Activated naive CD4-positive, alpha-beta T cell treated with anti-CD3 and anti-CD28 coated beads, Interleukin-2, amount 10 ng/mL, durations not matched to agents 7 days and 5 days (primary cell): ENCODE measurements at regions not wholly inside any gene's neighbourhood (a gene's known extent, or its start where the extent isn't known, plus 50 kb on each side); places are given as distances from the start of the nearest gene placed in this dataset.

Experiments used
- CTCF ChIA-PET: fragments of 350-600 bp; sonication (Branson Sonifier 250); formaldehyde crosslinking; loops from one replicate; lab custom pipeline; 2021; ENCODE audit warnings: antibody characterized with exemption; lab: Charles Lee
- DNase-seq: peaks from one replicate; pipeline ENCODE4 v3.0.0-alpha.2; 2020
- H3K27ac Mint-ChIP-seq: one replicate; pipeline ENCODE4 v1.8.0; 2021; ENCODE audit warnings: mild to moderate bottlenecking, moderate library complexity, mixed read lengths
- H3K27me3 Mint-ChIP-seq: one replicate; pipeline ENCODE4 v1.8.0; 2021; ENCODE audit warnings: mild to moderate bottlenecking, mixed read lengths
- H3K36me3 Mint-ChIP-seq: one replicate; pipeline ENCODE4 v1.8.0; 2021; ENCODE audit warnings: mixed read lengths
- H3K4me1 Mint-ChIP-seq: one replicate; pipeline ENCODE4 v1.8.0; 2021; ENCODE audit warnings: mixed read lengths
- H3K4me3 Mint-ChIP-seq: one replicate; pipeline ENCODE4 v1.8.0; 2021; ENCODE audit warnings: mild to moderate bottlenecking, moderate library complexity, mixed read lengths
- H3K9me3 Mint-ChIP-seq: one replicate; pipeline ENCODE4 v1.8.0; 2021; ENCODE audit warnings: mixed read lengths

DNA sequence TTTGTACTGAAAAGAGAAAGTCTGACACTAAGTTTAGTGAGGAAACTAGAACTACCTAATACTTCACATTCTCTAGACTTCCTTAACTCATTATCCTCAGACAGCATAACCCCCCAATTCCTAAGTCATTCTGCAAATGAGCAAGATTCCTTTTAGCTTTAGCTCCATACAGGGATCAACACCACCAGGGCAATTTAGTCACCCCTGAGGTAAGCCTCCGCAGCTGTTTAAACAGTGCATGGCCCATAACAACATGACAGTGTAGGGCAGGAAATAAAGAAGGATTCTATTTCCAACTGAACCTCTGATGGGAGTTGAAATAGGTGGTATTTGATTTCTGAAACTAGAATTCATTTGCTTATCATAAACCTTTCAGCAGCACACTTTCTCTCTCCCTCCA lies 112.8 kb upstream of the DKK2 start:
- no peak for DNase-seq

GRCh38 chr4:107147873-107148272 lies 111.8 kb upstream of the DKK2 start:
- H3K9me3 Mint-ChIP-seq = no peaks in the 10 kb centered on the region
- H3K27ac Mint-ChIP-seq = no peak overlapping the region
- no peaks in the 10 kb centered on the region for H3K4me1 Mint-ChIP-seq
- H3K36me3 Mint-ChIP-seq = no peaks in the 10 kb centered on the region
- no peak for DNase-seq
- CTCF ChIA-PET = interaction anchor here (0.6 kb wide), 1 partner anchor 335 kb away, joined by 3 read pairs; no protein-coding TSS in a partner anchor
- no peak overlapping the region for H3K4me3 Mint-ChIP-seq
- H3K27me3 Mint-ChIP-seq = no peaks in the 10 kb centered on the region

More for the DNA sequence above, 112.8 kb upstream of the DKK2 start:
- Mint-ChIP-seq H3K4me1 (no peaks in the 10 kb centered on the region), H3K27me3 (no peaks in the 10 kb centered on the region), H3K9me3 (no peaks in the 10 kb centered on the region), H3K27ac (no peak overlapping the region), H3K4me3 (no peak overlapping the region), H3K36me3 (no peaks in the 10 kb centered on the region)
- CTCF ChIA-PET = no interaction called here

DNA sequence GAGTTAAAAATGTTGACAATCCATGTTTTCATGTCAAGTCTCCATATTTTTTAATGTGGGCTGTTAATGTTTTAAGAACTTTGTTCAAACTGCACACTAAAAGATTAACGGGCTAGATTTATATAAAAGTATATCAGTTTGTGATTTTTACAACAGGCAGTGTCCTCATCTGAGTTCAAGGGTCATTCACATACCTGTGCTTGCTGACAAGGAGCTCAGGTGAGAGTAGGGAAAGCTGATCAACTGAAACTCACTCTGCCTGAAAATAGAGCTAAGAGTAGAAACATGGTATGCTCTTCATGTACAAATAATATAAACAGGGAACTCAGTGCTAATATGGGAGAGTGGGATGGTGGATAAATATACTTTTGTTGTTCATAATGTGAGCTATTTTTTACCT lies 102.3 kb upstream of the DKK2 start:
- no peak overlapping the region for H3K27ac Mint-ChIP-seq
- CTCF ChIA-PET = no interaction called here
- H3K27me3 Mint-ChIP-seq = no peaks in the 10 kb centered on the region
- H3K4me1 Mint-ChIP-seq = no peaks in the 10 kb centered on the region
- DNase-seq = no peak
- H3K4me3 Mint-ChIP-seq = no peak overlapping the region
- H3K36me3 Mint-ChIP-seq = no peaks in the 10 kb centered on the region
- H3K9me3 Mint-ChIP-seq = no peaks in the 10 kb centered on the region

DNA sequence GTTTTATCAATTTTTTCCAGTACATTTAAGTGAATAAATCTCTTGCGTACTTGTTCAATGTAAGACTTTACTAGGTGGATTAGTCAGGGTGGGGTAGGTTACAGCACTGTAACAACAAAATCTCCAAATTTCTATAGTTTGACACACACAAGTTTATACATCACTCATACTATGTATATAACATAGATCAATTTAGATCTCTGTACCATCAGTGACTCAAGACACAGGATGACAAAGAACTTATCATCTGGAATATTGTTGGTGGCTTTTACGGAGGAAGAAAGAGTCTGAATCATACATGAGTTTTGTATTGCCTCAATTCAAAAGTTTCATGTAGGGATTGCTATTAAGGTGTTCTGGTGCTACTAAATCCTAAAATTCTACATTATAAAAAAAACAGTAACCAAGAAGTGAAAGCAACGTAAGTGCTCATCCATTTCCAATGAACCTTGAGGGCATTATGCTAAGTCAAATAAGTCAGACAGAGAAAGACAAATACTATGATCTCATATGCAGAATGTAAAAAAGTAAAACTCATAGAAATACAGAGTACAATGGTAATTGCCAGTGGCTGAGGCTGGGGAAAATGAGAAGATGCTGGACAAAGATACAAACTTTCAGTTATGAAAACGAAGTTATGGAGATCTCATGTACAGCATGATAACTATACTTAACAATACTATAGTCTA lies 98.0 kb upstream of the DKK2 start:
- no peaks in the 10 kb centered on the region for H3K36me3 Mint-ChIP-seq
- no peaks in the 10 kb centered on the region for H3K9me3 Mint-ChIP-seq
- H3K27ac Mint-ChIP-seq = no peak overlapping the region
- DNase-seq = no peak
- H3K4me1 Mint-ChIP-seq = no peaks in the 10 kb centered on the region
- no peak overlapping the region for H3K4me3 Mint-ChIP-seq
- no peaks in the 10 kb centered on the region for H3K27me3 Mint-ChIP-seq
- CTCF ChIA-PET = no interaction called here

GRCh38 chr4:107131295-107131694 lies 95.2 kb upstream of the DKK2 start:
- no peaks in the 10 kb centered on the region for H3K9me3 Mint-ChIP-seq
- no peak for DNase-seq
- H3K27ac Mint-ChIP-seq = no peak overlapping the region
- no peak overlapping the region for H3K4me3 Mint-ChIP-seq
- CTCF ChIA-PET = no interaction called here
- H3K27me3 Mint-ChIP-seq = no peaks in the 10 kb centered on the region
- H3K36me3 Mint-ChIP-seq = no peaks in the 10 kb centered on the region
- H3K4me1 Mint-ChIP-seq = no peaks in the 10 kb centered on the region

DNA sequence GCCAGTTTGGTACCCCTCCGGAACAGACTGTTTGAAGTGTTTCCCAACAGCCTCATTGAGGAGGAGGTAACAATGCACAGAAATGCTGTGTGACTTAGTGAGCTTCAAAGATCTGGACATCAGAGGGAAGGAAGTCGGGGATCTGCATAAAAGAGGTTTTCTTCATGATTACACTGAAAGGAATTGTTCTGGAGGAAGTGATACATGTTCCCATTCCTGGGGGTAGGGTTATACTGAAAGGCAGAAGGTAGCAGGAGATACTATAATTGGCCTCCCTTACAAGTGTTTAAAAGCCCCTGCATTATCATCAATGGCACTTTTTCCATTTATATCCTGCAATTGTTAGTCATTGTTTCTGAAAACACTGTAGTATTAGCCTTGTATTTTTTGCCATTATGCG lies 94.0 kb upstream of the DKK2 start:
- CTCF ChIA-PET = no interaction called here
- H3K9me3 Mint-ChIP-seq = no peaks in the 10 kb centered on the region
- no peak overlapping the region for H3K4me3 Mint-ChIP-seq
- no peak overlapping the region for H3K27ac Mint-ChIP-seq
- H3K36me3 Mint-ChIP-seq = no peaks in the 10 kb centered on the region
- H3K4me1 Mint-ChIP-seq = no peaks in the 10 kb centered on the region
- no peaks in the 10 kb centered on the region for H3K27me3 Mint-ChIP-seq
- DNase-seq = no peak

DNA sequence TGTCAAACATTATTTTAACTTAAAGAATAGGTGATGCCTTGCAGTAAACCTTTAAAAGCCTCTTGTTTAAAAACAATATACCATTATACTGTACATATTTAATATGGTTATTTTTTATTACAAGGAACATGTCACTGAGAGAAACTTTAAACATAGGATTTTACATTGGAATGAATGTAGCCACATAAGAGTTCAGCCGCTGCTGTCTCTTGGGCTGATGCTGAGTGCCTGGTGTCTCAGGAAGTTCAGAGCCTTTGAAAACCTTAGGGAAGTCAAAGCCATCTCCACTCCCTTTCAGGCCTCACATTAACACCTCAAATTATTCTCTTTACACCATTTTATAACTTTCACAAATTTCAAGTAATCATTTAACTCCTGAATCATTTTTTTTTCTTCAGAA lies 93.5 kb upstream of the DKK2 start:
- Mint-ChIP-seq H3K36me3 (no peaks in the 10 kb centered on the region), H3K9me3 (no peaks in the 10 kb centered on the region), H3K27me3 (no peaks in the 10 kb centered on the region), H3K4me3 (no peak overlapping the region), H3K4me1 (no peaks in the 10 kb centered on the region), H3K27ac (no peak overlapping the region)
- DNase-seq = no peak
- CTCF ChIA-PET = no interaction called here

- Mint-ChIP-seq H3K4me3 (no peak overlapping the region), H3K9me3 (no peaks in the 10 kb centered on the region), H3K27ac (no peak overlapping the region), H3K36me3 (no peaks in the 10 kb centered on the region), H3K4me1 (no peaks in the 10 kb centered on the region), H3K27me3 (no peaks in the 10 kb centered on the region)
- CTCF ChIA-PET = no interaction called here
- no peak for DNase-seq
These were observed 93.0 kb upstream of the DKK2 start for GRCh38 chr4:107129076-107129475.

- H3K4me1 Mint-ChIP-seq = no peaks in the 10 kb centered on the region
- no peak for DNase-seq
- H3K27ac Mint-ChIP-seq = no peak overlapping the region
- no peaks in the 10 kb centered on the region for H3K9me3 Mint-ChIP-seq
- no peaks in the 10 kb centered on the region for H3K27me3 Mint-ChIP-seq
- no peaks in the 10 kb centered on the region for H3K36me3 Mint-ChIP-seq
- H3K4me3 Mint-ChIP-seq = no peak overlapping the region
- CTCF ChIA-PET = no interaction called here
These were observed 92.0 kb upstream of the DKK2 start for GRCh38 chr4:107128116-107128515.

- DNase-seq = no peak
- H3K27me3 Mint-ChIP-seq = no peaks in the 10 kb centered on the region
- no peaks in the 10 kb centered on the region for H3K4me1 Mint-ChIP-seq
- CTCF ChIA-PET = no interaction called here
- no peak overlapping the region for H3K4me3 Mint-ChIP-seq
- H3K27ac Mint-ChIP-seq = no peak overlapping the region
- no peaks in the 10 kb centered on the region for H3K9me3 Mint-ChIP-seq
- no peaks in the 10 kb centered on the region for H3K36me3 Mint-ChIP-seq
These were observed 89.4 kb upstream of the DKK2 start for GRCh38 chr4:107125496-107125895.

GRCh38 chr4:107122736-107123135 lies 86.6 kb upstream of the DKK2 start:
- no peaks in the 10 kb centered on the region for H3K4me1 Mint-ChIP-seq

DNA sequence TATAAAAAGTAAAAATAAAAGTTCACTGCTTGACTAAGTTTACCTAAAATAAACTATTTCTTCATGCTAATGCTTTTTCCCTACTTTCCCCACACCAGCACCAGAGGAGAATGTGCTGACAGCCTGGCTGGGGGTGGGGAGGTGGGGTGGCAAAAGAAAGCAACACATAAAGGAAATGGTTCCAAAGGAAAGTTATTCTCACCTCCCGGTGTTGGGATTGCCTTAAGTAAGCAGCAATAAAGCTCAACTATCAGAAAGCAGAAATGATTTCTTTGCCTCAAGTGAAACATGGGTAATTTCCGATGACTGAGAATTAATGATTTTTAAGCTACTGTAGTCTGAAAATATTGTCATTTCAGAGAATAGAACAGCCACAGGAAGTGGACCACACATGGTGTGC lies 84.5 kb upstream of the DKK2 start:
- H3K9me3 Mint-ChIP-seq = no peaks in the 10 kb centered on the region
- no peak overlapping the region for H3K4me3 Mint-ChIP-seq
- no peaks in the 10 kb centered on the region for H3K4me1 Mint-ChIP-seq
- H3K36me3 Mint-ChIP-seq = no peaks in the 10 kb centered on the region
- CTCF ChIA-PET = no interaction called here
- H3K27ac Mint-ChIP-seq = no peak overlapping the region
- no peaks in the 10 kb centered on the region for H3K27me3 Mint-ChIP-seq
- DNase-seq = no peak

More at GRCh38 chr4:107122736-107123135, 86.6 kb upstream of the DKK2 start:
- no peak for DNase-seq
- CTCF ChIA-PET = no interaction called here
- no peaks in the 10 kb centered on the region for H3K27me3 Mint-ChIP-seq
- H3K27ac Mint-ChIP-seq = no peak overlapping the region
- no peaks in the 10 kb centered on the region for H3K36me3 Mint-ChIP-seq
- H3K9me3 Mint-ChIP-seq = no peaks in the 10 kb centered on the region
- H3K4me3 Mint-ChIP-seq = no peak overlapping the region

DNA sequence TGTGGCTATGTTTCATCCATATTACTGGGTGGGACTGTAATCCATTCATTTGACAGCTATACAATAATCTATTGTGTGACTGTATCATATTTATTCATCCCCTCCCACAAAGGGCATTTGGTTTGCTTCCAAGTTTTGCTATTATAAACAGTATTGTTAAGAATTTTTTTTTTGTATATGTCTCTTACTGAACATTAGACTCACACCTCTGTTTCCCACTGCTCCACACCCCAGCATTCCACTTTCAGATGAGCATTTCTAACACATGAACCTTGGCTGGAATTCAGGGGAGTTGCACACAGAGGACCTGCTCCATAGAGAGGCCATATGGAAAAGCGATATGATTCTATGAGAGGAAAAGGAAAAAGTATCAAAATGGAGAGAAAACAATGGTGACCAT lies 81.6 kb upstream of the DKK2 start:
- H3K9me3 Mint-ChIP-seq = no peaks in the 10 kb centered on the region
- H3K27me3 Mint-ChIP-seq = no peaks in the 10 kb centered on the region
- no peak overlapping the region for H3K27ac Mint-ChIP-seq
- H3K4me3 Mint-ChIP-seq = no peak overlapping the region
- CTCF ChIA-PET = no interaction called here
- H3K36me3 Mint-ChIP-seq = no peaks in the 10 kb centered on the region
- DNase-seq = no peak
- no peaks in the 10 kb centered on the region for H3K4me1 Mint-ChIP-seq

DNA sequence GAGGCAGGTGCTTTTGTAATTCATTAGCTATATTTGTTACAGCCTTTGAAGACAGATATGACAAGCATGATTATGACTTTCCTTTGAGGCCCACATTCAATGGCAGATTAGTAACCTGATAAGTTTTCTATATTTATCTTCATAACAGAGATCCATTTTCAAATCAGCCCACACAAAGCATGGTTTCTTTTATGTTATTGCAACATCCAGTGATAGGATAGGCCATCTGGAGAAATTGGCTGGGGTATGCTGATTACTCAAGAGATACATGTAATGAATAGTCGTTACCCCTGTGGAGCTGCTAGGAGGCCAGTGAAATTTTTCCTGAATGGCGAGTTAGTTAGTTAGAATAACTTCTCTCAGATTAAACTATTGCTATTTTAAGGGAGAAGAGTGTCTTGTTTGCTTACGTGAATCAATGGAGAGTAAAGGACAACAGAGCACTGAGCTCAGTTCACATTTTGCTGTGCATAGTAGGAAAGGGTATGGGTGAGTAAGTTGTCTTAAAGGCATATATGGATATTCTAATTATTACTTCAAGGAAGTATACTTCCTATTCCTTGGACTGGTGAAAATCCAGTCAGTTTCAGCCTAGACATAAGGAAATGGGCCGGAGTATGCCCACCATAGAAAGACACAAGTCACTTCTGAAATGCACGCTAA lies 79.2 kb upstream of the DKK2 start:
- Mint-ChIP-seq H3K36me3 (no peaks in the 10 kb centered on the region), H3K4me1 (no peaks in the 10 kb centered on the region), H3K4me3 (no peak overlapping the region), H3K27me3 (no peaks in the 10 kb centered on the region), H3K9me3 (no peaks in the 10 kb centered on the region), H3K27ac (no peak overlapping the region)
- no peak for DNase-seq
- CTCF ChIA-PET = no interaction called here

- no peak for DNase-seq
- no peak overlapping the region for H3K27ac Mint-ChIP-seq
- no peaks in the 10 kb centered on the region for H3K27me3 Mint-ChIP-seq
- CTCF ChIA-PET = no interaction called here
- H3K4me1 Mint-ChIP-seq = no peaks in the 10 kb centered on the region
- no peaks in the 10 kb centered on the region for H3K9me3 Mint-ChIP-seq
- H3K36me3 Mint-ChIP-seq = no peaks in the 10 kb centered on the region
- H3K4me3 Mint-ChIP-seq = no peak overlapping the region
These were observed 77.9 kb upstream of the DKK2 start for GRCh38 chr4:107114059-107114458.
